ENCODE measurements at regions not wholly inside any gene's neighbourhood (a gene's known extent, or its start where the extent isn't known, plus 50 kb on each side); places are given as distances from the start of the nearest gene placed in this dataset.

DNA sequence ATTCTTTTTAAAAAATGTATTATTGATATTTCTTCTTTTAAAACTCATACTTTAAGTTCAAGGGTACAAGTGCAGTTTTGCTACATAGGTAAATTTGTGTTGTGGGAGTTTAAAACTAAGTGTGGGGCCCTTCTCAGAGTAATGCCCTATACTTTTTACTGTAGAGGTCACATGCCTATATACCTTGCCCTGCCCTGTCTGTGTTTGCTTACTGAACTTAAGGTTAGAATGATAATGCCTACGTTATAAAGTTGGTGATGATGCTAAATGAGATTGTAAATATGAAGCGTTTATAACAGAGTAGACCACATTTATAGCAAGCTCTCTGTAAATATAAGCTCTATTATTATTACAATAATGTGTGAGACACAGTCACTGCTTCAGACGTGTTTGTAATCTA lies 261.9 kb downstream of the RASSF9 start:
- TF ChIP-seq POLR2AphosphoS5 (IDR thresholded peaks at IDR 0.05; ENCODE audit: low read depth, low read length) (no peak), TCF12 (IDR thresholded peaks at IDR 0.05) (no peak), YY1 (IDR thresholded peaks at IDR 0.05; ENCODE audit: low read depth) (no peak), JUND (IDR thresholded peaks at IDR 0.05) (no peak), TEAD4 (IDR thresholded peaks at IDR 0.05; ENCODE audit: borderline replicate concordance, insufficient read depth) (no peak), RAD21 (IDR thresholded peaks at IDR 0.05; ENCODE audit: low read length) (no peak), GABPA (IDR thresholded peaks at IDR 0.05; ENCODE audit: low read depth) (no peak), EZH2phosphoT487 (IDR thresholded peaks at IDR 0.05; ENCODE audit: borderline replicate concordance, low read depth) (no peak), TAF1 (IDR thresholded peaks at IDR 0.05; ENCODE audit: borderline replicate concordance, low read depth, low read length) (no peak)
- TF ChIP-seq, protein P1, sequence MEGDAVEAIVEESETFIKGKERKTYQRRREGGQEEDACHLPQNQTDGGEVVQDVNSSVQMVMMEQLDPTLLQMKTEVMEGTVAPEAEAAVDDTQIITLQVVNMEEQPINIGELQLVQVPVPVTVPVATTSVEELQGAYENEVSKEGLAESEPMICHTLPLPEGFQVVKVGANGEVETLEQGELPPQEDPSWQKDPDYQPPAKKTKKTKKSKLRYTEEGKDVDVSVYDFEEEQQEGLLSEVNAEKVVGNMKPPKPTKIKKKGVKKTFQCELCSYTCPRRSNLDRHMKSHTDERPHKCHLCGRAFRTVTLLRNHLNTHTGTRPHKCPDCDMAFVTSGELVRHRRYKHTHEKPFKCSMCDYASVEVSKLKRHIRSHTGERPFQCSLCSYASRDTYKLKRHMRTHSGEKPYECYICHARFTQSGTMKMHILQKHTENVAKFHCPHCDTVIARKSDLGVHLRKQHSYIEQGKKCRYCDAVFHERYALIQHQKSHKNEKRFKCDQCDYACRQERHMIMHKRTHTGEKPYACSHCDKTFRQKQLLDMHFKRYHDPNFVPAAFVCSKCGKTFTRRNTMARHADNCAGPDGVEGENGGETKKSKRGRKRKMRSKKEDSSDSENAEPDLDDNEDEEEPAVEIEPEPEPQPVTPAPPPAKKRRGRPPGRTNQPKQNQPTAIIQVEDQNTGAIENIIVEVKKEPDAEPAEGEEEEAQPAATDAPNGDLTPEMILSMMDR (IDR thresholded peaks at IDR 0.05) = no peak
- TF ChIP-seq, protein P2, sequence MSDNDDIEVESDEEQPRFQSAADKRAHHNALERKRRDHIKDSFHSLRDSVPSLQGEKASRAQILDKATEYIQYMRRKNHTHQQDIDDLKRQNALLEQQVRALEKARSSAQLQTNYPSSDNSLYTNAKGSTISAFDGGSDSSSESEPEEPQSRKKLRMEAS (IDR thresholded peaks at IDR 0.05; ENCODE audit: low read depth) = no peak
- TF ChIP-seq, protein P3, sequence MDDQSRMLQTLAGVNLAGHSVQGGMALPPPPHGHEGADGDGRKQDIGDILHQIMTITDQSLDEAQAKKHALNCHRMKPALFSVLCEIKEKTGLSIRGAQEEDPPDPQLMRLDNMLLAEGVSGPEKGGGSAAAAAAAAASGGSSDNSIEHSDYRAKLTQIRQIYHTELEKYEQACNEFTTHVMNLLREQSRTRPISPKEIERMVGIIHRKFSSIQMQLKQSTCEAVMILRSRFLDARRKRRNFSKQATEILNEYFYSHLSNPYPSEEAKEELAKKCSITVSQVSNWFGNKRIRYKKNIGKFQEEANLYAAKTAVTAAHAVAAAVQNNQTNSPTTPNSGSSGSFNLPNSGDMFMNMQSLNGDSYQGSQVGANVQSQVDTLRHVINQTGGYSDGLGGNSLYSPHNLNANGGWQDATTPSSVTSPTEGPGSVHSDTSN (IDR thresholded peaks at IDR 0.05) = no peak
- TF ChIP-seq, protein P4, sequence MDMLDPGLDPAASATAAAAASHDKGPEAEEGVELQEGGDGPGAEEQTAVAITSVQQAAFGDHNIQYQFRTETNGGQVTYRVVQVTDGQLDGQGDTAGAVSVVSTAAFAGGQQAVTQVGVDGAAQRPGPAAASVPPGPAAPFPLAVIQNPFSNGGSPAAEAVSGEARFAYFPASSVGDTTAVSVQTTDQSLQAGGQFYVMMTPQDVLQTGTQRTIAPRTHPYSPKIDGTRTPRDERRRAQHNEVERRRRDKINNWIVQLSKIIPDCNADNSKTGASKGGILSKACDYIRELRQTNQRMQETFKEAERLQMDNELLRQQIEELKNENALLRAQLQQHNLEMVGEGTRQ (IDR thresholded peaks at IDR 0.05; ENCODE audit: borderline replicate concordance, low read depth, low read length) = no peak
- TF ChIP-seq, protein P5, sequence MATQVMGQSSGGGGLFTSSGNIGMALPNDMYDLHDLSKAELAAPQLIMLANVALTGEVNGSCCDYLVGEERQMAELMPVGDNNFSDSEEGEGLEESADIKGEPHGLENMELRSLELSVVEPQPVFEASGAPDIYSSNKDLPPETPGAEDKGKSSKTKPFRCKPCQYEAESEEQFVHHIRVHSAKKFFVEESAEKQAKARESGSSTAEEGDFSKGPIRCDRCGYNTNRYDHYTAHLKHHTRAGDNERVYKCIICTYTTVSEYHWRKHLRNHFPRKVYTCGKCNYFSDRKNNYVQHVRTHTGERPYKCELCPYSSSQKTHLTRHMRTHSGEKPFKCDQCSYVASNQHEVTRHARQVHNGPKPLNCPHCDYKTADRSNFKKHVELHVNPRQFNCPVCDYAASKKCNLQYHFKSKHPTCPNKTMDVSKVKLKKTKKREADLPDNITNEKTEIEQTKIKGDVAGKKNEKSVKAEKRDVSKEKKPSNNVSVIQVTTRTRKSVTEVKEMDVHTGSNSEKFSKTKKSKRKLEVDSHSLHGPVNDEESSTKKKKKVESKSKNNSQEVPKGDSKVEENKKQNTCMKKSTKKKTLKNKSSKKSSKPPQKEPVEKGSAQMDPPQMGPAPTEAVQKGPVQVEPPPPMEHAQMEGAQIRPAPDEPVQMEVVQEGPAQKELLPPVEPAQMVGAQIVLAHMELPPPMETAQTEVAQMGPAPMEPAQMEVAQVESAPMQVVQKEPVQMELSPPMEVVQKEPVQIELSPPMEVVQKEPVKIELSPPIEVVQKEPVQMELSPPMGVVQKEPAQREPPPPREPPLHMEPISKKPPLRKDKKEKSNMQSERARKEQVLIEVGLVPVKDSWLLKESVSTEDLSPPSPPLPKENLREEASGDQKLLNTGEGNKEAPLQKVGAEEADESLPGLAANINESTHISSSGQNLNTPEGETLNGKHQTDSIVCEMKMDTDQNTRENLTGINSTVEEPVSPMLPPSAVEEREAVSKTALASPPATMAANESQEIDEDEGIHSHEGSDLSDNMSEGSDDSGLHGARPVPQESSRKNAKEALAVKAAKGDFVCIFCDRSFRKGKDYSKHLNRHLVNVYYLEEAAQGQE (IDR thresholded peaks at IDR 0.05; ENCODE audit: low read depth, low read length) = no peak
